NCI-H1092 (cell line): ENCODE measurements at regions not wholly inside any gene's neighbourhood (a gene's known extent, or its start where the extent isn't known, plus 50 kb on each side); places are given as distances from the start of the nearest gene placed in this dataset.

Experiments
- DNase-seq: peaks from one replicate; lab custom pipeline; 2025; lab: John Stamatoyannopoulos, UW

GRCh38 chr14:71711125-71711524, 221.1 kb upstream of the RGS6 start:
- no peak for DNase-seq

GRCh38 chr14:71711619-71712018, 220.6 kb upstream of the RGS6 start:
- DNase-seq = no peak

DNA sequence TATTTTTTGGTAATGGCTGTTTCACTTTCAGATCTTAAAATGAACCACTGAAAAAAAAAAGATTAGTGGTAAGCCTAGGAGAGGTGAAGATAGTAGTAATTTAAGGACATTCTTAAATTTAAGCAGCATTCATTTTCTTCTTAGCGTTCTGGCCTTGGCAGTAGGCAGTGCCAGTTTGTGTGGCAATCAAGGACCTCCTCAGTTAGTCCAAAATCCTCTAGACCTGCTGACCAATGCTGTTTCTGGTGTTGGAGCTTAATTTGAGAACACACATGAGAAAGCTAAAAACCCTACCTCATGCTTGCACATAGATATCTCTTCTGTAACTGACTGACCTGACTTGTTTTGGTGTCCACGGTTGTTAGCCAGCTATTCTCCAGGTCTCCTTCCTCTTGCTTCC, 219.8 kb upstream of the RGS6 start:
- DNase-seq = no peak

GRCh38 chr14:71713016-71713415, 219.2 kb upstream of the RGS6 start:
- DNase-seq = no peak

- DNase-seq = no peak
Measured at GRCh38 chr14:71713451-71713850, 218.8 kb upstream of the RGS6 start.

DNA sequence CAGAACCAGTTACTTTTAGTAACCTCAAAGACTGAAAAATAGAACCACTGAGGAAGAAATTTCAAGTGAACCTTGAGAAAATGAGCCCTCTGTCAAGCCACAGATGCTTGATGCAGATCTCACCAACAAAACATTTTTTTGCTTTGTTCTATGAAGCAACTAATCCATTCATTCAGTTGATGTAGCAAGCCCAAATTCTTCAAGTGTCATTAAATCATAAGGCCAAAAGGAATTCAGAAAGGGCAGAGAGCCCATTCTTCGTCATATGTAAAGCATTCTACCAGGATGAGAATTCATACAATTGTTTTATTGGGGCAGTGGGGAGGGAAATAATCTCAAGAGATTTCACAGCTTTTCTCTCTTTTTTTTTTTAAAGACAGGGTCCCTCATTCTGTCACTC, 218.0 kb upstream of the RGS6 start:
- DNase-seq = no peak

DNA sequence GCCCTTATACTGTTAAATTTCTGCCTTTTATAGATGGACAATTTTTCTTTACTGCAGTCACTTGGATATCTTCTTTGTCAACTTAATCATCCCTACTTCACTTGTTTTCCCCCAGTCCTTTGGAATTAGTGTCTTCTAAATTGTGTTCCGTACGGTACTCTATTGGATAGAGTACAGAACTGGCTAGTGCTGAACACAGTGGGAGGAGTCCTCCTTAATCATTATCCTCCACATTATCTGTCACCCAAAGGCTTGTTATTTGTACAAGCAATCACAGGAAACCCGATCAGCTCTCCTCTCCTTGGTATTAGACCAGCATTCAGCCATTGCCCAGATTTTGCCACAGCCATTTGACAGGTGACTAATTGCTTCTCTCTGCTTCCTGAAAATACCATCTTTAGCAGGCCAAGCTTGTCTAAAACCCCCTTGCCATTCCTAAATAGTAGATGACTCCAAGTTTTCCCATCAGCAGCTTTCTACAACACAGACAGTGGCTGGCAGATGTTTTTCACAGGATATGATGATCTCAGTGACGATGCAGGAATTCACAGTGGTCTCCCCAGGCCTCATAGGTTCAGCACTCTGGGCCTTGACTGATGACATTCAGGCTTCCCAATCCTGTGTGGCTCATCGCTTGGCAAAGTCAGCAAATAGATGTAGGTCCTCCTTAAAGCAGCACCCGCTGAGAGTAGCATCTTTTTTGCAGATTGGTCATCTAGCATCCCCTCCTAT, 216.0 kb upstream of the RGS6 start:
- DNase-seq = no peak

DNA sequence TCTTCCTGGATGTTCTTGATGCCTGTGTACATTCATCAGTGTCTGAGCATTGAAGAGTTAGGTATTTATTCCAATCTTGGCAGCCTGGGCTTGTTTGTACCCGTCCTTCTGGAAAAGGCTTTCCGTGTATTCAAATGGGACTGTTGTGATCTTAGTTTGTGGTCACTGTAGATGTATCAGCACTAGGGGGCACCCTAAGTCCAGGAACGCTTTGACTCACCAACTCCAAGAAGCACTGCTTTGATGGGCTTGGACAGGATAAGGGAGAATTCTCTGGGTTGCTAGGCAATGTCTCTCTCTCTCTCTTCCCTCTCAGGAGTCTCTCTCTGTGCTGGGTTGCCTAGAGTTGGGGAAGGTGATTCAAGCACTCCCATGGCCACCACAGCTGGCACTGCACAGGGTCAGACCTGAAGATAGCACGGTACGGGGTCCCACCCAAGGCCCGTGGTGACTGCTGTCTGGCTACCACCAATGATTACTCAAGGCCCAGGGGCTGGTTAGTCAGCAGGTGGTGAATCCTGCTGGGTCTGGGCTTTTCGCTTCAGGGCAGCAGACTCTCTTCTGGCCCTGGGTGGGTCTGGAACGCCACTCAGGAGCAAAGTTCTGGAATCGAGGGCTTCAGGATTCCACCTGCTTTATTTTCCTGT, 211.1 kb upstream of the RGS6 start:
- DNase-seq = peak; percentile 52

- no peak for DNase-seq
Measured at GRCh38 chr14:71721791-71722190, 210.4 kb upstream of the RGS6 start.

DNA sequence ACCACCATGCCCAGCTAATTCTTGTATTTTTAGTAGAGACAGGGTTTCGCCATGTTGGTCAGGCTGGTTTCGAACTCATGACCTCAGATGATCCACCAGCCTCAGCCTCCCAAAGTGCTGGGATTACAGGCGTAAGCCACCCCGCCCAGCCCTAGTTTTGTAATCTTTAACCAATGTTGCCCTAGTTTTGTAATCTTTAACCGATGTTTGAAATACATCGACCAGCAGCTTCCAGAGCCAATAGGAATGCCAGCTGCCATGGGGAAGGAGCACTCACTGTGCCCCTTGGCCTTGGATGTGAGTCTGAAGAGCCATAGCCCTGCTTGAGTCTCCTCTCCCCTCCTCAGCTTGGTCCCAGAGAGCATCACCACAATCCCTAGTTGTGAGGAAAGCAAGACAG, 209.3 kb upstream of the RGS6 start:
- DNase-seq = no peak

DNA sequence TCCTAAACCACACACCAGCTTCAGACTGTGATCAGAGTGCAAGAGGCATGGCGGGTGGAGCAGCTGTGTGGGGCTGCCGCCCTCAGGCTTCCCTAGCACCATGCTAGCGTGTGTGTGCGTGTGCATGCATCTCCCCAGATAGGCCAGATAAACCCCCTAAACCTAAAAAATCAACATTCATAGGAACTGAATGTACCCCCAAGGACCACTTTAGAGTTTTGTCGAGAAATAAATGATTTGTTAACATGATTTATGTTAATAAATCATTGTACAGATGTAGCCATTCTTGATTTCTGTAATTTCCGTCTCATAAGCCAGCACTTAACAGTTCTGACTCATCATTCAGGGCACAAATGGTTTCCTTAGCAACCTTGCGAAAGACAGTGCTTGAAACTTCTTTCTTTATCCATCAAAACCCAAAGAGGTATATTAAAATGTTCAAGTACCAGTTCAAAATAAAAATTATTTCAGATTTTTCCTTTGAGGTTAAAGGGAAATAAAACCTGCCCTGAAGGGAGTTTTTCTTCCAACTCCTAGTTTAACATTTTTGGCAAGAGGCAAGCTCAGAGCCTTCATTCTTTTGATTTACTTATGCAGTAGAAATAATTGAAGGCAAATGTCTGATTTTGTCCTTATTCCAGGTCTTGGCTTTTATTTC, 206.2 kb upstream of the RGS6 start:
- no peak for DNase-seq

GRCh38 chr14:71726580-71727021, 205.6 kb upstream of the RGS6 start:
- no peak for DNase-seq

GRCh38 chr14:71728386-71728785, 203.8 kb upstream of the RGS6 start:
- no peak for DNase-seq

DNA sequence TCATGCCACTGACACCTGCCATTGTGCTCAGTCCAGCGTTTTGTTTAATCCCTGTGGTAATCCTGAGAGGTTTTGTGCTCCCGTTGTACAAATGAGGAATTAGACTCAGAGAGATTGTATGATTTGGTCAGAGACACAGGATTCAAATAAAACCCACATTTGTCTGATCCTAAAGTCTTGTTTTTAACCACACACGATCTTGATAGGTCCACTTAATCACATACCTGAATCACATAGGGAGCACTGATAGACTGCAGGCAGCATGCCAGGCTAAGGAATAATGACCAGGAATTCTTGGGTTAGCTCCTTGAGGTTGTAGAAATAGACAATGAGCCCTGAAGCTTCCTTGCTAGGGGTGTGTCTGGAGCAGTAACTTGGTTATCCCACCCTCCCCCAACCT, 202.6 kb upstream of the RGS6 start:
- DNase-seq = no peak

DNA sequence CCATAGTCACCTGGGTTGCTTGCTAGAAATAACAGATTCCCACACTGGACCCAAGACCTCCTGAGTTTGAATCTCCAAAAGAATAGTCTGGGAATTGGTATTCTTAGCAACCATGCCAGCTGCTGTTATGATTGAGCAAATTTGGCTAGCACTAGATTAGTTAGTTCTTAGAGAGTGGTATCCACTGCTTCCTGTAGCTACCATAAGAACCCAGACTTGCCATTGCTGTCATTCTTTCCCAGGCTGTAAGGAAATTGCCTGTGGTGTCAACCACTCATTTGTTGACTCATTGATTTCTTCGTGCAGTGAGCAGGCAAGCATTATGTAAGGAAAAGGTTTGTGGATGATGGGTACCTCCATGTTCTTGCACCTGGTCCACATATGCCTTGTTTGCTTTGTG, 201.8 kb upstream of the RGS6 start:
- DNase-seq = no peak

DNA sequence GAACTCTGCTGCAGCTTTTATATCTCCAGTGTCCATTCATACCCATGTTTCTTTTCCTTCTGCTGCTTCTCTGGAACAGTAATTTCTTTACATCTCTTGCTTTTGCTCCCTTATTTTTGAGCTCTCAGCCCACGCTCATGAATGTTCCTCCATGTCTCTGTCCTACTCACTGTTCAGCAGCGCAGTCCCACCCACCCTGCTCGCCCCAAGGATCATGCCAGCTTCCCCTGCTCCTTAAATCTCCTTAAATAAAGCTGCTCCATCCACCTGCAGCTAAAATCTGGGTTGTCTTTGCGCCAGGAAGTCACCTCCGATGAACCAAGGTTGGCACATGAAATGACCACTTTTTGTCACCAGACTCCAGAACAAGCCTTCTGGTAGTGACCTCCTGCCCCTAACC, 201.1 kb upstream of the RGS6 start:
- DNase-seq = no peak

DNA sequence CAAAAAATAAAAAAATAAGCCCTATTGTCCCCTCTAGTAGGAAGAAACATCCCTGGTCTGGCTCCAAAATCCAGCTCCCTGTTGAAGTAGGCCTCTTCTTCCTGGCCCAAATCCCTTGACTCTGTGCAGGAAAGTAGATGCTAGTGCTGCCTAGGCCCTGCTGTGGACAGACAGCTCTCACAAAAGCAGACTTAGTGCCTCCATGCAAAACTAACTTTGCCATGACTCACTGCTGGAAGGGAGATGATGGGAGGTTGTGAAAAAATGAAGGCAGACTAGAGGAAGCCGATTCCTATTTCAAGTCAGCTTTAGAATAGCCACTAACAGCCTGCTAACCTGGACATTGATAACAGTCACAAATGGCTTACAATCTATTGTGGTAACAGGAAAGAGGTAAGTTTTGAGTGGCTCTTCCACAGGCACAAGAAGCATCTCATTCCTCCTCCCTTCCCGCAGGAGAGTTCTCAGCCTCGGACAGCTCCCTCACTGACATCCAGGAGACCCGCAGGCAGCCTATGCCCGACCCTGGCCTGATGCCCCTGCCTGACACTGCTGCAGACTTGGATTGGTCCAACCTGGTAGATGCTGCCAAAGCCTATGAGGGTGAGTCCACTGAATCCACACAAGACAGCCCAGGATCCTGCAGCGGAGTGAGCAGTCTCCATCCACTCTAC, 198.9 kb upstream of the RGS6 start:
- no peak for DNase-seq

DNA sequence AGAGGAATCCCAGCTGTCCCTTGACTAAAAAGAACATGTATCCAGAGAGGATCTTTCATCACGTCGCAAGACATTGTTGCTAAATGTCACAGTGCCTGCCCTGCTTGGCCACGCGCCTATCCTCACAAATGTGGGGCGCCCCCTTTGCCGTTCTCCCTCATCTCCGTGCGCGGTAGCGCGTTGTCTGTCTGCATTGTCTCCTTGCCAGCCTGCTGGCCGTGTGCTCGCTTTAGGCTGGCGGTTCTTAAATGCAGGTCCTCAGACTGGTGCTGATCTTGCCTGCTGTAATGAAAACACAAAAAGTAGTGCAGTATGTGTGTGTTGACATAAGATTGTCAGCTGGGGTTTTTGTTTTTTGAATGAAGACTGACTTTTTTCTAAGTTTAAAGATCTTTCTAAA, 198.2 kb upstream of the RGS6 start:
- DNase-seq = no peak

DNA sequence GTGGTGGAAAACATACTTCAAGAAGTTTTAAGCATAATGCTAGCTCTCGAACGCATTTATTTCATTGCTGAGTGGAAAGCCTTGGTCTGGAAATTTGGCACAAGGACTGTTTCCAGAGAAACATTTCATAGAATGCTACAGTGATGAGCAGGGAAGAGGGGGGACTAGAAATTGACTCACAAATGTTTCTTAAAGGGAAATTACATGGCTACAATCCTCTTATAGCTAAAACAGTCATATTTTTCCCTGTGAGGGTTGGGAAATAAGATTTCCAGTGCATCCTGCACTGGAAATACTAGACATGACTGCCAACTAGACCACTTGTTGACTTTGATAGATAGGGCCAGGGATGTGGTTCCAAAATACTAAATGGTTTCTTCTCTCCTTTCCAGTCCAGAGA, 197.3 kb upstream of the RGS6 start:
- DNase-seq = no peak

DNA sequence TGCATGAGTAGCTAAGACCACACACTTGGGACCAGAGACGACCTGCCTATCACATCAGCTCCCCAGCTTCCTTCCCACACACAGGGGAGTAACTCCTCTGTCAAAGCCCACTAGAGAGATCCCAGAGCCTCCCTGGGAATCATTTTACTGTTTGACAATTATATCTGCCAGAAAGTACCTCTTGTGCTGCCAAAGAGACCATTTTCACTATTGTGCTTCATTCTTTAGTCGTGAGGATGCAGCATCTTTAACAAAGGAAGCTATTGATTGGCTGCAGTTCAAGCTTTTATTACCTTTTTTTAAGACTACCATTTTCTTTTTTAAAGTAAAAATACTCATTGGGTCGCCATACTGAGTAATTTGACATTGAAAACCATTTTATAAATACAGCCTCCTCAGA, 194.5 kb upstream of the RGS6 start:
- peak; percentile 36 for DNase-seq

- no peak for DNase-seq
Measured at GRCh38 chr14:71739273-71739990, 192.8 kb upstream of the RGS6 start.

DNA sequence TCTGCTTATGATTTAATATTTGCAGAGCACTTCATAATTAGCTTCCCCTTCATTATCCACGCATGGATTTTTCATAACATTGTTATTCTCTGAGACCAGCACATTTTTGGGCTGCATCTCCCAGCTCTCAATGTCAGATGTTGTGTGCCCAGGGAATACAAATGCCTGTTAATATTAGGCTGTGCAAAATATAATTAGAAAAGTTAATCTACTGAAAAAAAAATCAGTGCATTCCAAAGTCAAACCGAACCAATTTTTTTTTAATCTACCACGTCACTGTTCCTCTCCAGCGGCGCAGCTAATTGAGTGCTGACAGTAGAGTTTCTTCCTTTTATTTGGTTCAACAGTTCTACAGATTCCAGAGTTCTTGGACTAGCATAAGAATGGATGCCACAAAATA, 191.0 kb upstream of the RGS6 start:
- no peak for DNase-seq
